ENCODE measurements at regions not wholly inside any gene's neighbourhood (a gene's known extent, or its start where the extent isn't known, plus 50 kb on each side); places are given as distances from the start of the nearest gene placed in this dataset.
"Not testable (repeated sequence)": the region's sequence is repeated elsewhere in the genome, so short reads cannot be mapped to it uniquely, and the experiment has no call there.

- no peak for DNase-seq
Observed at GRCh38 chr2:219844401-219845091, 217.1 kb downstream of the SLC4A3 start.

DNA sequence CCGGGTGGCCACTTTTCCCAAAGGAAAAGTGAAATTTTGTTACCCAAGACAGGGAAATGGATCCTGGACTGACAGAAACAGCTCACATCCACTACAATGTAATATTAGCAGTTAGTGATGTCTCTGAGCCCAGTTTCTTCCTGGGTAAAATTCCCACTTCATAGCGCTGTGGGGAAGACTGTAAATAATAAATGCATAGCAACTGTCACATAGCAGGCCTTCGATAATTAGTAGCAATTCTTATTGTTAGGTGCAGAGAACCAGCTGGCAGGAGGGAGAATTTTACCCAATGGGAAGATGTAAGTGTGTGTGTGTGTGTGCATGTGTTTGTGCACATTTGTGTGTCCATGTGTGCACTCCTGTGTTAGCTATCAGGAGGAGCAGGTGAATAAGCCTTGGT is 221.5 kb downstream of the SLC4A3 start:
- DNase-seq = no peak

- no peak for DNase-seq
Observed at GRCh38 chr2:219851169-219851568, 223.7 kb downstream of the SLC4A3 start.

DNA sequence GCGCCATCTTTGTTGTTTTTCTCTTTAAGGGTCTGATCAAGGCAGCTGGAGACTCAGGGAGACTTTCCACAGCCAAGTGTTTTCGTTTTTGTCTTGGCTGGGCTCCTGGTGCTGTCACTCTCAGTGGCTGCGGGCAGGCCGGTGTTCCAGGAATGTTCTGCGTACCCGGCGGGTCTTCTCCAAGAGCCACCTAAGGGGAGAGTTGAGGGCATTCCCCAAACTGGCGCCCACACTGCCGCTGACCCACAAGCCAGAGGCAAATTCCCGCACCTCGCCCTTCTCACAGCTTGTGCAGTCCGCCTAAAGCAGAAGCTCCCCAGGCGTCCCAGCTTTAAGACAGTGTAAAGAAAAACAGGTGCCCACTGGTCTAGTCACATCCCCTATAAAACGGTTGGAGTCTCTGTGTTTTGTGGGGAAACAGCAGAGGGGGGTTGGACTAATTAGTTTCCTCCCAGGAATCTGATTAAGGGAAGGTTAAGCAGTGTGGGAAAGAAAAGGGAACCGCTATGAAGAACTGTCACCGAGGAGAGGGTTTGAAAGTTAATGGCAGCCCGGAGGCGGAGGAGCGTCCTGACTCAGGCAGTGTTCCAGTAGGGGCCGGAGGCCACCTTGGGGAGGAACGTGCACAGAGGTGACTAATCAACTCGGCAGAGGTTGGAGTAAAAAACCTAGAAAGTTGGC is 224.5 kb downstream of the SLC4A3 start:
- no peak for DNase-seq

DNA sequence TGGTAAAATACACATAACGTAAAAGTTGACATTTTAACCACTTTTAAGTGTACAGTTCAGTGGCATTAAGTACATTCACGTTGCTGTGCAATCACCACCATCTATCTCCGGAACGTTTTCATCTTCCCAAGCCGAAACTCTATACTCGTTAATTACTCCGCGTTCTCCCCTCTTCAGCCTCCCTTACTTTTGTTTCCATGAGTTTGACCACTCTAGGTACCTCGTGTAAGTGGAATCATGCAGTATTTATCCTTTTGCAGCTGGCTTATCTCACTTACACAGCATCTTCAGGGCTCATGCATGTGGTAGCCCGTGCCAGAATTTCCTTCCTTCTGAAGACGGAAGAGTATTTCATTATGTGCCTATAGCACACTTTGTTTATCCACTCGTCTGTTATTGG is 225.2 kb downstream of the SLC4A3 start:
- DNase-seq = no peak

DNA sequence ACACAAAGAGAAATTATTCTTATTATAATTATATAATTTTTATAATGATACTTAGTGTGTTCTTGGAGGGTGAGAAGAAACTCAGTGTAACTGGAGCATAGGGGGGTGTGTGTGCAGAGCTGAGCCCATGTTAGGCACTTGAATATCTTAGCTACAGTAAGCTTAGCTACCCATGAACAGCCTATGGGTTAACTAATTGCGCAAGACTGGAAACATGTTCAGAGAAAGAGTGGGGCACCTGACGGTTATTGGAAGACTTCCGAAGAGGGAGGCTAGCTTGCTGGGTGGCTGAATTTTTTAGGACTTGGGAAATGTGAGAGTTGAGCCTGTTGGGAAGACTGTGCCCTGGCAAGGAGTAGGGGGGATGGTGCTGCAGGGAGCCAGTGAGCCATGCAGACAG is 229.2 kb downstream of the SLC4A3 start:
- no peak for DNase-seq

DNA sequence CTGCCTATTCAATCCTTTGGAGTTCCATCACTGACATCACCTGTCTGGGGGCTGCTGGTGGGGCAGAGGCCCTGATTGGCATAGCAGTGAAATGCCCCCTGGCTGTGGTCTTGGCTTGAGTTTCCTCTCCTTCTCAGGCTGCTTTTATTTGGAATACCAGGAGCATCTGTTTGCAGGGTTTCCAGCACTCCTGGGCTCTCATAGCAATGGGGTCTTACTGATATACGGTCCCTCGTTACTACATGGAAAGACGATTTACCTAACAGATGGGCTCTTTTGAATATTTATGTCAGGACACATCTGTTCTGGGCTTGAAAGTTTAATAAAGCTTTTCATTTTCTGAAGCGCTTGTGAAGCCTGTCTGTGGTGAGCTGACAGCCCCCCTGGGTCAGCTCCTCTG is 230.3 kb downstream of the SLC4A3 start:
- no peak for DNase-seq

DNA sequence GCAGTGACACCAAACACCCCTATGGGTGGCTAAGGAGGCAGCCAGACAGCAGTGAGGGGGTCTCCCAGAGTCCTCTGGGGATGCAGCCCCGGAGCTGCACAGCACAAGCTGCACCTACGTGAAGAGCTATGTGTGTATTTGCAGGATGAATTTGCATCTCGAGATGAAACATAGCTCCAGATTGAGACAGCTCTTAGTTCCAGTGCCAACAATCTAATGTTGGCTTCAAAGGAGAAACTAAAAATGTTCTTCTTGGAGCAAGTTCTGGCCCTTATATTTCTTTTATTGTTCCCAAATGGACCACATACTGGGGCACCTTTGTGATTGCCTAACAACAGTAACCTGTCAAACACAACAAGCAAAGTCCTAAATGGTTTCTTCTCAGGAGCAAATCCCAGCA is 233.9 kb downstream of the SLC4A3 start:
- DNase-seq = no peak

DNA sequence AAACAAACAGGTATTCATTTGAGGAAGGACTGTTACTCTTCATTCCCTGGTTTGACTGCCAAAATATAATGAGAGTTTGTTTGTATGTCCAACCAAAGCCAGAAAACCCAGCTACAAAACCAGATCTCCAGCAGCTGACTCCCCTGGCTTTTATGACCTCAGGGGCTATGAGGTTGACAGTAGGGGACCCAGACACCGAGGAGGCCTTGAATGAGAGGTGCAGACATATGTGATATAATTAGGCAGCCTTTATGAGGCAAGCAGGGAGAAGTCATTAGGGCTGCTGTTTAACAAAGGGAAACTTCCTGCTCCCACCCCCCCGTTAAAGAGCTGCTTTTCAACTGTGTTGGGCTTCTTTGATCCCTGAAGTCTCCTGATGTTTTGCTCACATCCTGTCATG is 236.7 kb downstream of the SLC4A3 start:
- DNase-seq = no peak

GRCh38 chr2:219868635-219869034 is 241.2 kb downstream of the SLC4A3 start:
- DNase-seq = no peak

GRCh38 chr2:219870041-219870440 is 242.6 kb downstream of the SLC4A3 start:
- no peak for DNase-seq

- no peak for DNase-seq
Observed at GRCh38 chr2:219871351-219871750, 243.9 kb downstream of the SLC4A3 start.

DNA sequence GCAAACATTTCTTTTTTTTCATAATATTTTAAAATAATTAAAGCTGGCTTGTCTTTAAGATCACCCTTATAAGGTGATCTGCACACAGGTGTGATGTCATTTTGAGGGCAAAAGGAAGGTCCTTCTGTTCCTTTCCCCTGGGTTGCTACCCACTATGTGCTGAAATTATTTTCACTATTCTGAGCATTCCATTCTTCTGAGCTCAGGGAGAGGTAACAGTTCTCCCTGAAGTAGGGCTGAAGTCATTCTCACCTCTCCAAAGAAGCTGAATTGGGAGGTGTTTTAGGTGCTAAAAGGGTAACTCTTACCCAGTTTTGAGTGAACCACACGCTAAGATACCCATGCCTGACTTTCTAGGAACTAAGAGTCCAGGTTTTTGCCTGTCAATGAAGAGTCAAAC is 247.6 kb downstream of the SLC4A3 start:
- DNase-seq = no peak

DNA sequence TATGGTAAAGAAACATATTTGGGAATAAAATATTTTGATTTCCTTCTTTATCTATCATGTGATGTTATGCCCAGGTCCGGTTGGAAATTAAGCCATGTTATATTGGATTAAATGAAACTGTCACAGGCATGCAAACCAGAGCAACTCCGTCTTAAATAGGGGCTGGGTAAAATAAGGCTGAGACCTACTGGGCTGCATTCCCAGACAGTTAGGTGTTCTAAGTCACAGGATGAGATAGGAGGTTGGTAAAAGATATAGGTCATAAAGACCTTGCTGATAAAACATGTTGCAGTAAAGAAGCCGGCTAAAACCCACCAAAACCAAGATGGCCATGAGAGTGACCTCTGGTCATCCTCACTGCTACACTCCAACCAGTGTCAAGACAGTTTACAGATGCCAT is 248.6 kb downstream of the SLC4A3 start:
- not testable (repeated sequence) for DNase-seq

- DNase-seq = no peak
Observed at GRCh38 chr2:219876931-219877330, 249.5 kb downstream of the SLC4A3 start.

GRCh38 chr2:219877728-219878127 is 250.3 kb downstream of the SLC4A3 start:
- DNase-seq = no peak

DNA sequence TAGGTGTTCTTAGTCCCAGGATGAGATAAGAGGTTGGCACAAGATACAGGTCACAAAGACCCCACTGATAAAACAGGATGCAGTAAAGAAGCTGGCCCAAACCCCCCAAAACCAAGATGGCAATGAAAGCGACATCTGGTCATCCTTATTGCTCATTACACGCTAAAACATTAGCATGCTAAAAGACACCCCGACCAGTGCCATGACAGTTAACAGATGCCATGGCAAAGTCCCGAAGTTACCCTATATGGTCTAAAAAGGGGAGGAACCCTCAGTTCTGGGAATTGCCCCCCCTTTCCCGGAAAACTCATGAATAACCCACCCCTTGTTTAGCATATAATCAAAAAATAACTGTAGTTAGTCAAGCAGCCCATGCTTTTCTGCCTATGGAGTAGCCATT is 251.1 kb downstream of the SLC4A3 start:
- no peak for DNase-seq

DNA sequence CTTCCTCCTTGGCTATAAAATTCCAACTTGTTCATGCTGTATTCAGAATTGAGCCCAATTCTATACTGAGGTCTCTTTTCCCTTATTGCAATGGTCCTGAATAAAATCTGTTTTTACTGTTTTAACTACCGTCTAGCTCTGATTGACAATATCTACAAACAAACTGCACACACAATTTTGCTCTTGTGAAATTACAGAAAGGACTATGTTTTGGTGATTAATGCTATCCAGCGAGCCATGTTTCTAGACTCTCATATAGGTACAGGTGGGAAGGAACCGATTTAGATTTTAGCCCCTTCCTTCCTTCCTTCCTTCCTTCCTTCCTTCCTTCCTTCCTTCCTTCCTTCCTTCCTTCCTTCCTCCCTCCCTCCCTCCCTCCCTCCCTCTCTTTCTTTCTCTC is 254.4 kb downstream of the SLC4A3 start:
- no peak for DNase-seq

DNA sequence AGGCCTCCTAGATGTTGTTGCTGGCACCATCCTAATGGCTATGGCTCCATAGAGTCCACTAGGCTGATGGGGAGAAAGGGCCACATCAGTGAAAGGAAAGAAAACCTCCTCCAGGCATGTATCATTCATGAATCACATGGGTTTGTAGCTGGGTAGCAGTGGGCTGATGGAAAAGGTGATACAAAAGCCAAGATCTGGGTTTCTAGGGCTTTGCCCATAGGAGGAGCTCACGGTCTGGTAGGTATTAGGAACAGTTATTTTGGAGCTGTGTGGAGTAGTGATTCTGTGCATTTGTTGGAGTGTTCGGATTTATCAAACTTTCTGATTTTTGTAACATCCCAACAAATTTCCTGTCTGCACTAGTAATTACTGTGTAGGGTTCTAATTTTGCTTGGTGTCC is 259.2 kb downstream of the SLC4A3 start:
- no peak for DNase-seq

DNA sequence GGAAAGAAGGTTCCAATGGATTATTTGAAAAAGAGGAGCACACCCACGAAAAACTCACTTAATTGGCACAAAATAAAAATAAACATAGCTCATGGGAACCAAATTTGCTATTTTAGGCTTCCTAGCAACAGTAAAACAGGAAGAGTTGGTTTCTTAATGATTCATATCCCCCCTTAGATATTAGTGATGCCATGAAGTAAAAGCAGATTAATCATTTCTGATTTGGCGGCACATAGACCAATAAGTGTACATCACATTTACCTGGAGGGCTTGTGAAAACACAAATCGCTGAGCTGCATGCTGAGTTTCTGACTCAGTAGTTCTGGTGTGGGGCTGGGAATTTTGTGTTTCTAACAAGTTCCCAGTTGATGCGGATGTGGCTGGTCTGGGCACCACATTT is 260.4 kb downstream of the SLC4A3 start:
- DNase-seq = no peak

GRCh38 chr2:219893541-219893940 is 266.1 kb downstream of the SLC4A3 start:
- no peak for DNase-seq

DNA sequence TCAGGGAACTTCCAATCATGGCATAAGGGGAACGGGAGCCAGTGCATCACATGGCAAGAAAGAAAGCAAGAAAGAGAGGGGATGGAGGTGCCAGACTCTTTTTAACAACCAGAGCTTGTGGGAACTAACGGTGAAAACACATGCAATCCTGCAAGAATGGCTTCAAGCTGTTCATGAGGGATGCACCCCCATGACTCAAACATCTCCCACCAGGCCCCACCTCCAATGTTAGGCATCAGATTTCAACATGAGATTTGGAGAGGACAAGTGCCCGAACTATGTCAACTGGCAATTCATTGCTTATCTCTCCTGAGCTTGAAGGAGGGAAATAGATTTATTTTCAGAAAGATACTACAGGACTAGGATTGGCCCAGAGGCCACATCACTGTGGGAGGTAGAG is 270.0 kb downstream of the SLC4A3 start:
- no peak for DNase-seq

DNA sequence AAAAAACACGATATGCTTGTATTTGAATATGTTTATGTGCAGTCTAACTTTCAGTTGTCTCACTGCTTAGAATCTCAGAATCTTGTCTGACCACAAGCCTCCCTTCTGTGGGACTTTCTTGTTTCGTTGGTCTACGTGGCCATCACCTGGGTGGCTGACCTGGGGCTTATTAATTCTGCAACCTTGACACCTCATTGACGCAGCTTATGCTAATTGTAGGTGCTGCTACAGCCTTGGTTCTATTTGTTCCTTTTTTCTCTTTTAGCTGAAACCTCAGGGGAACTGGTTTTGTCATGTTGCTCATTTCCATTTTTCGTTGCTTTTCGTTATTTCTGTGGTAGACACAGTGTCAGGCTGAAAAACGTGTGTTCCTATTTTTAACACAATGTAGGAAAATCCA is 273.7 kb downstream of the SLC4A3 start:
- DNase-seq = no peak

GRCh38 chr2:219902891-219903552 is 275.6 kb downstream of the SLC4A3 start:
- DNase-seq = no peak
